HEK293 (cell line): ENCODE measurements at regions not wholly inside any gene's neighbourhood (a gene's known extent, or its start where the extent isn't known, plus 50 kb on each side); places are given as distances from the start of the nearest gene placed in this dataset.

Experiments
- KLF16 ChIP-seq: fragments of 450-650 bp; formaldehyde crosslinking; IDR thresholded peaks from 2 replicates; pipeline ENCODE4 v1.5.1; 2017; ENCODE audit warnings: missing biosample characterization, missing genetic modification characterization
- OVOL3 ChIP-seq: fragments of 450-650 bp; formaldehyde crosslinking; IDR thresholded peaks from 2 replicates; pipeline ENCODE4 v1.5.1; 2016; ENCODE audit warnings: missing biosample characterization, missing genetic modification characterization
- ZEB2 ChIP-seq: fragments of 450-650 bp; formaldehyde crosslinking; IDR thresholded peaks from 2 replicates; pipeline ENCODE4 v1.5.1; 2016; ENCODE audit warnings: missing biosample characterization, missing genetic modification characterization
- ZNF223 ChIP-seq: fragments of 450-650 bp; formaldehyde crosslinking; IDR thresholded peaks from 2 replicates; pipeline ENCODE4 v1.5.1; 2016; ENCODE audit warnings: missing biosample characterization, missing genetic modification characterization

DNA sequence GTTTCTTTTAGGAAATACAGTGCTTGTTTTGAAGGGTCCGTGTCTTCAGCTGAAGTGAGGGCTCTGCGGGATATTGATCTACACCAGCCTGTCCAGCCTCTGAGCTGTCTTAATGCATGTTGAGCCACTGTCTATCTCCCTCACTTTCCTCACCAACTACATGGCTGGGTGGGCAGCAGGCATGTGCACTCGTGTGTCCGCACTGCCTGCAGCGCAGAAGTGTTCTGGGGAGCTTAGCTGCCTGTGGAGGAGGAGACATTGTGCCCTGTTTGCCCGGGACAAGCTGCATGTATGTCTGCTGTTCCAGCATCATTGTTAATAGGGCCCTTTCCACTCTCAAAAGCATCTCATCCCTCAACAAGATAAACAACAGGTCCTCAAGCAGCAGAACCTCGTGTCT, 133.1 kb upstream of the EEPD1 start:
- TF ChIP-seq KLF16 (tag by site-specific recombination), result no peak
- no peak for TF ChIP-seq OVOL3
- TF ChIP-seq ZEB2 (tag by site-specific recombination), result no peak
- TF ChIP-seq ZNF223 (tag by site-specific recombination), result no peak
